Lower leg skin (tissue), 4 donors: ENCODE measurements at regions not wholly inside any gene's neighbourhood (a gene's known extent, or its start where the extent isn't known, plus 50 kb on each side); places are given as distances from the start of the nearest gene placed in this dataset.

Experiments
- DNase-seq, 2 donors: peaks; one replicate each; pipeline ENCODE4 v3.0.0-alpha.2; 2019; ENCODE audit warnings: low spot score in 2 of 2
- H3K4me3 ChIP-seq: fragments of 200-600 bp; sonication (generic); 2 replicates; pipeline ENCODE4 v1.5.1; 2017; ENCODE audit warnings: mild to moderate bottlenecking, low read depth; ENCODE audit not compliant: poor library complexity, severe bottlenecking
- POLR2A ChIP-seq, 2 donors: fragments of 450-650 bp; IDR thresholded peaks; one replicate each; pipeline ENCODE4 v1.6.1; 2016 to 2017; ENCODE audit warnings: antibody characterized with exemption in 2 of 2, mild to moderate bottlenecking in 1 of 2, moderate library complexity in 1 of 2
- WGBS, 2 donors: methylation state at CpG; one replicate each; pipeline ENCODE4 v1.1.5; 2018; 5-methylcytosine and 5-hydroxymethylcytosine counted together
- intact Hi-C: fragments of 100-400 bp; cut with DNase I; formaldehyde crosslinking; loops from one replicate; pipeline ENCODE4 v1.15.0; 2023; ENCODE audit warnings: low total_unique reads
- TF ChIP-seq, protein P1 (sequence below), 3 donors: fragments of 450-650 bp; IDR thresholded peaks; one replicate each; pipeline ENCODE4 v1.5.1; 2016; ENCODE audit warnings: antibody characterized with exemption in 3 of 3, mild to moderate bottlenecking in 3 of 3, moderate library complexity in 2 of 3

DNA sequence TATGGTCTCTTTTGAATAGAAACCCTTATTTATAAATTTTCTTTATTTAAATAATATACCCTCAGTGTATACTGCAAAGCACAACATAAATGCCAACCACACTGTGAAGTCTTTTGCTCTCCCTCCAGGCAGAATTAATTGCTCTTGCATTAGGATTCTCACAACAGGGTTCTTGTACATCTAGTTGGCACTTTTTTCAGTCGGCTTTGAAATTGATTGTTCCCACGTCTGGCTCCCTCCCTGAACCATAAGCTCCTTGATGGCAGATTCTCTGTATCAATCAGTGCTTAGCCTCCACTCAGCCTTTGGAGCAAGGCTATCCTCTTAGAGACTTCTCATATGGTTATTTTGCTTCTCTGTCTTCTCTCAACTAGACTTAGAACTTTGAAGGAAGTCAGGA lies 288.0 kb upstream of the POU3F2 start:
- no peak overlapping the region for H3K4me3 ChIP-seq
- WGBS, 2 donors: 39 to 47% methylated on average over 2 of the region's 2 CpGs
- no peak for DNase-seq
- TF ChIP-seq, protein P1, sequence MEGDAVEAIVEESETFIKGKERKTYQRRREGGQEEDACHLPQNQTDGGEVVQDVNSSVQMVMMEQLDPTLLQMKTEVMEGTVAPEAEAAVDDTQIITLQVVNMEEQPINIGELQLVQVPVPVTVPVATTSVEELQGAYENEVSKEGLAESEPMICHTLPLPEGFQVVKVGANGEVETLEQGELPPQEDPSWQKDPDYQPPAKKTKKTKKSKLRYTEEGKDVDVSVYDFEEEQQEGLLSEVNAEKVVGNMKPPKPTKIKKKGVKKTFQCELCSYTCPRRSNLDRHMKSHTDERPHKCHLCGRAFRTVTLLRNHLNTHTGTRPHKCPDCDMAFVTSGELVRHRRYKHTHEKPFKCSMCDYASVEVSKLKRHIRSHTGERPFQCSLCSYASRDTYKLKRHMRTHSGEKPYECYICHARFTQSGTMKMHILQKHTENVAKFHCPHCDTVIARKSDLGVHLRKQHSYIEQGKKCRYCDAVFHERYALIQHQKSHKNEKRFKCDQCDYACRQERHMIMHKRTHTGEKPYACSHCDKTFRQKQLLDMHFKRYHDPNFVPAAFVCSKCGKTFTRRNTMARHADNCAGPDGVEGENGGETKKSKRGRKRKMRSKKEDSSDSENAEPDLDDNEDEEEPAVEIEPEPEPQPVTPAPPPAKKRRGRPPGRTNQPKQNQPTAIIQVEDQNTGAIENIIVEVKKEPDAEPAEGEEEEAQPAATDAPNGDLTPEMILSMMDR (IDR thresholded peaks at IDR 0.05): no peak
- intact Hi-C loops: no loop called here

DNA sequence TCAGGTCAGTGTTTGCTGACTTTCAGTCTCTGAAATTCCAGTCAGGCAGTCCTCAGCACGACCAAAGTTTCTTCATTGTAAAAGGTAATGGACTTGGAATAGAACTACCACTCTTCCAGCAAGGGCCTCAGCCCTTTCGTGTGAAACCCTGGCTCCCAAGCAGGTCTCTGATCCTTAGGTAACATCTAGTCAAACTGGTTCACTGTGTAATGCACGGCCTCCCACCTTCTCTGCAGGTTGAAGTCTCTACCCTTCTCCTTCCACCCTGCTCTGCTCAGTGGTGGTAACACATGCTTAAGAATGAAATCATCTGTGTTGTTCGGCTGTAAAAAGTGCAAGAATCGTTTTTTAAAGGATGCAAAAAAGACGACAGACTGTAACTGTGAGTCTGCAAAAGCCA lies 287.2 kb upstream of the POU3F2 start:
- intact Hi-C loops: no loop called here
- 53 to 58% methylated on average over 6 of the region's 6 CpGs for WGBS, 2 donors
- no peak for TF ChIP-seq POLR2A (IDR thresholded peaks at IDR 0.05)
- TF ChIP-seq, protein P1 (IDR thresholded peaks at IDR 0.05): no peak
- no peak overlapping the region for H3K4me3 ChIP-seq
- DNase-seq: no peak

DNA sequence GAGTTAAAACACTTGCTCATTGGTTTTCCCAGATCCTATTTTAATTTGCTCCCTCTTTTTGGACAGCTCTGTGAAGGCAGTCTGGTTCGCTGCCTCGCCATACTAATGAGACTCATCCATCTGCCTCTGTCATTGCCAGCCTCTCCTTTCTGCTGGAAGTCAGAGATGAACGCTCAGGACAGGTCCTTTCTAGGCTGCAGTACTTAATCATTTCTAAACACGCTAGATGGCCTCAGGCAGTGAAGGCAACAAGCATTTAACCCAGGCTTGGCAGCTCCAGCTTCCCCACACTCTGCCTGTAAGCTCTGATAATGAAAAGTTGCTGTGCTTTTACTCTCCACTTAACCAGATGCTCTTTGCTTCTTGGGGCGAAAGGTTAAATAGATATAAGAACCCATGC lies 286.7 kb upstream of the POU3F2 start:
- no peak overlapping the region for H3K4me3 ChIP-seq
- no peak for DNase-seq
- no peak for TF ChIP-seq POLR2A (IDR thresholded peaks at IDR 0.05)
- TF ChIP-seq, protein P1 (IDR thresholded peaks at IDR 0.05): no peak
- intact Hi-C loops: no loop called here
- 31 to 37% methylated on average over 5 of the region's 5 CpGs for WGBS, 2 donors

DNA sequence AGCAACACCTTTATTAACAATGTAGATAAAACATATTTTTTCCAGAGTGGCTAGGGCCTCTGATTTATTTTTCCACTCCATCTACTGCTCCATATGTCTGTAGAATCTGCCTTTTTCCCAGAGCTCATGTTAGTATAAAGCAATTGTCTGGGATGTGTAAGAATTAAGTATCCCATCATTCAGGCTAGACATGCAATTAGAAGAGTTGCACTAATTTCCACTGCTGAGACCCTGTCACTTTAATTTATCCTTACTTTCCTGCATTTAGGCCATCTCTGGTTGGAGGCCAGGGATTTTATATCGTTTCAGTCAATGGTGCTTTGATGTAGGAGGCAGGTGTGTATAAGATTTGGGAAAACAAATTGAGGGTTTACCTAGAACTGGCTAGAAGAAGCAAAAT lies 286.1 kb upstream of the POU3F2 start:
- TF ChIP-seq POLR2A (IDR thresholded peaks at IDR 0.05): no peak
- TF ChIP-seq, protein P1 (IDR thresholded peaks at IDR 0.05): no peak
- intact Hi-C loops: no loop called here
- no peak for DNase-seq
- WGBS, 2 donors: 41 to 44% methylated on average over 1 of the region's 1 CpG
- no peak overlapping the region for H3K4me3 ChIP-seq

DNA sequence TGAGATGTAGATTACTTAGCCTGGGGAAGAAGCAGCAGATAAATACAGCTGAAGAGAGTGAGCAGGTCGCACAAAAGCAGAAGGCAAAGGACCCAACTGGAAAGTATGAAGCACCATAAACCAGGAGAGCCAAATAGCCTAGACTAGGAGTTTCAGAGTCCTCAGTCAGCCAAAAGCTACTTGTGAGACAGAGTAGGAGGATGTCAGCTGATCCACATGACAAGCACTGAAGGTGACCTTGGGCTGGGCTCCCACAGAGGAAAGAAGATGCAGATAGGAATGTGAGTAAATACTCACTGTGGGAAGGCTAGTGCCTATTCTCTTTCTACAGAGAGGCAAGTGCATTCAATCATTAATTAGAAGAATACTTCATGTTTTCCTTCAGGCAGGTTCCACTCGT lies 274.0 kb upstream of the POU3F2 start:
- no peak for TF ChIP-seq POLR2A (IDR thresholded peaks at IDR 0.05)
- TF ChIP-seq, protein P1 (IDR thresholded peaks at IDR 0.05): no peak
- 69 to 83% methylated on average over 2 of the region's 2 CpGs for WGBS, 2 donors
- DNase-seq: no peak
- intact Hi-C loops: no loop called here
- H3K4me3 ChIP-seq: no peak overlapping the region

DNA sequence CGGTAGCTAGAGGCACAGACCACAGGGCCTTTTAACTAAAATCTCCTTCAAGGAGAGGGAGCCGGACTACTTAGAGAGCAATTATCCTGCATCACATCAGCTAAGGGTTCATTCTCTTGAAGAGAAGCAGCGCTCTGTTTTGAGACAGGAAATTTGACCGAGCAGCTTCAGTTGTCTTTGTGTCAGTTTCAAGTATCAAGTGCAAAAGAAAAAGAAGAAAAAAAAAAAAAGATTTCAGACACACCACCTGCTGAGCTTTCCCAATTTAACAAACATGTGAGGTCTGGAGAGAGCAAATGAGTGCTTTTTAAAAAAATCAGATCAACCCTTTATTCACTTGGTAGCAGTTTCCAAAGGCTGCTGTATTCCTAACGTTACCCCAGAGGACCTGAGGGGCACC lies 273.5 kb upstream of the POU3F2 start:
- no peak overlapping the region for H3K4me3 ChIP-seq
- TF ChIP-seq, protein P1 (IDR thresholded peaks at IDR 0.05): no peak
- no peak for TF ChIP-seq POLR2A (IDR thresholded peaks at IDR 0.05)
- WGBS, 2 donors: 72 to 75% methylated on average over 5 of the region's 5 CpGs
- DNase-seq: no peak
- intact Hi-C loops: no loop called here
